Pons (tissue), 1 donor: ENCODE measurements at regions not wholly inside any gene's neighbourhood (a gene's known extent, or its start where the extent isn't known, plus 50 kb on each side); places are given as distances from the start of the nearest gene placed in this dataset.
"Not testable (repeated sequence)": the region's sequence is repeated elsewhere in the genome, so short reads cannot be mapped to it uniquely, and the experiment has no call there.

Source experiments
- DNase-seq: peaks from one replicate; pipeline ENCODE4 v3.0.0-alpha.2; 2016; ENCODE audit warnings: low spot score

DNA sequence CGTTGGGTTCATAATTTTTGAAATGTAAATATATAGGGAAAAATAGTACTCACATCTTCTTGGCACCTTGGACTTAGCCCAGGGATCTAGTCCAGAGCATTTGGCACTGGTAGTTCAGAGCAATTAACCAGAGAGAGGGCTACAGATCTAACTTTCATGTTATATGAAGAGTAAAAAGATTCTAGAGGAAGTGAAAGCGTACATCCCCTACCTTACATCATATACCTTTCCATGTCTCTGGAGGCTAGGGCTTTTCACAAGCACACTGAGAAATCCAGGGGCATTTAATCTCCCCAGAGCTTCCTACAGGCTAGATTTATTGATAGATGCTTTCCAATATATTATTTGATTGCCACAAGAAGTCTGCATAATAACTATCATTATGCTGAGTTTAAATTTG, 687.5 kb upstream of the FBXO33 start:
- no peak for DNase-seq

DNA sequence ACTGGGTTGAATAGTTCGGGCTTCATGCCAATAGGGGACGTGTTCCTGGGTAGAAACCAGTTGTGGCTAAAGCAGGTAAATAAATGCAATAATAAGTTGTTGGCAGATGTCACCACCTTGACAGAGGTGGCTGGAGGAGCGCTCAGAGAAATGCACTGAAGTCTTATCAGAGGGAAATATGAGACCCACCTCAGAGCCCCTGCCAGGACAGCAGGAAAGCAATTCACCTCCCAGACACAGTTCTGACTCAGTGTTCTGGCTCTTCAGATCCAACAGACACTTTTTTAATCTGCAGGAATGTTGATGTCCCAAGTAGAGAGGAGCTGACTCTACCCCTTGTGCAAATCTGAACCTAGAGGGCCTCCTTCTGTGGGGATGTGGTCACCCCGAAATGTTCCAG, 687.1 kb upstream of the FBXO33 start:
- no peak for DNase-seq

DNA sequence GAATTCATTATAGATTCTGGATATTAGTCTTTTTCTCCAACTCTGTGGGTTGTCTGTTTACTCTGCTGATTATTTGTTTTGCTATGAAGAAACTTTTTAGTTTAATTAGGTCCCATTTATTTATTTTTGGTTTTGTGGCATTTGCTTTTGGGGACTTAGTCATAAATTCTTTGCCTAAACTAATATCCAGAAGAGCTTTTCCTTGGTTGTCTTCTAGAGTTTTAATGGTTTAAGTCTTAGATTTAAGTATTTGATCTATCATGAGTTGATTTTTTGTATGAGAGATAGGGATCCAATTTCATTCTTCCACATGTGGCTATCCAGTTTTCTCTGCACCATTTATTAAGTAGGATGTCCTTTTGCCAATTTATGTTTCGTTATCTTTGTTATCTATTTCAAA, 683.4 kb upstream of the FBXO33 start:
- DNase-seq = no peak

DNA sequence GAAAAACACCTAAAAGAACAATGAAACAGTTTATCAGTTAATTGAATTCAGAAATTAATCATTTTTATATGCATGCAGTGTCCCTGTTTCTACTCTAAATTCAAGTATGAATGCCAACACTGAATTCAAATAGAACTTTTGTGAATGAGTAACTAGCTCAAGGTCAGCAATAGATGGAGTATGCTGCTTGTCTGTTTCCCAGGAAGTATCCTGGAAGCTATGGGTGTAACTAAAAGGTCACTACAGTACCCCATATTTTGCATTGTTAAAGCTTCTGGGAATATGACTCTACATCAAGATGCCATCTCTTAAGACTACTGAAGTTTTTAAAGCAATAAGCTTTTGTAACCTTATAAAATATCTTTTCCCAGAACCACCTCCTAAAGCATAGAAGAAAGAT, 681.4 kb upstream of the FBXO33 start:
- DNase-seq = no peak

DNA sequence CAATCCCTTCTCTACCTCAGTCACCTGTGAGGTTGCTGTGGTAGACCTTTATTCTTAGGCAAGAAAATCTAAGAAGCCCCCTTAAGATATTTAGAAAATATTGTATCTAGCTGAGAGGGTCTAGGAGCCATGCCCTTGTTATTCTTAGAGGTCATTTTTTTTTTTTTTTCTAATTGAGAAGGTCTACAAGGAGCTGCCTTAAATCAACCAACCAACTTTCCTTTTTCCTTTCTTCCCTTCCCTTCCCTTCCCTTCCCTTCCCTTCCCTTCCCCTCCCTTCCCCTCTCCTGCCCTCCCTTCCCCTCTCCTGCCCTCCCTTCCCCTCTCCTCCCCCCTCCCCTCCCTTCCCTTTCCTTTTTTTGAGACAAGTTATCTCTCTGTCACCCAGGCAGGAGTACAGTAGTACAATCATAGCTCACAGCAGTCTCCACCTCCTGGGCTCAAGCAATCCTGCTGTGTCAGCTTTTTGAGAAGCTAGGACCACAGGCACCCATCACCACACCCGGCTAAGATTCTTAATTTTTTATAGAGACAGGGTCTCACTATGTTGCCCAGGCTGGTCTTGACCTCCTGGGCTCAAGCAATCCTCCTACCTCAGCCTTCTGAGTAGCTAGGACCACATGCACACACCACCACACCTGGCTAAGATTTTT, 668.4 kb upstream of the FBXO33 start:
- DNase-seq = no peak

DNA sequence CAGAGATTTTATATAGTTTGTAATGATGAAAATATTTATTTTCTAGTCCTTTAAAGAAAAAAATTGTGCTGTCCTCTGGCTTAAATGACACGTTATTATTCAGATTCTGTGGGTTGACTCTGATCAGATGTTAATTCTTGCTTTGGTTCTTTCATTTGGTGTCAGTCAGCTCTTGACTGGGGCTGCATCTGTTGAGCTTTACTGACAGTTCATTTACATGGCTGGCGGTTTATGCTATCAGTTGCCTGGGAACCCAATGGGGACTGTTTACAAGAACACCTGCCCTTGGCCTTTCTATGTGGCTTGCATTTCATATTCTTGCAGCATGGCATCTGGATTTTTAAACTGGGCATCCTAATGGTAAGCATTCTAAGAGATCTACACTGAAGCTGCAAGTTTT, 667.1 kb upstream of the FBXO33 start:
- DNase-seq = no peak

DNA sequence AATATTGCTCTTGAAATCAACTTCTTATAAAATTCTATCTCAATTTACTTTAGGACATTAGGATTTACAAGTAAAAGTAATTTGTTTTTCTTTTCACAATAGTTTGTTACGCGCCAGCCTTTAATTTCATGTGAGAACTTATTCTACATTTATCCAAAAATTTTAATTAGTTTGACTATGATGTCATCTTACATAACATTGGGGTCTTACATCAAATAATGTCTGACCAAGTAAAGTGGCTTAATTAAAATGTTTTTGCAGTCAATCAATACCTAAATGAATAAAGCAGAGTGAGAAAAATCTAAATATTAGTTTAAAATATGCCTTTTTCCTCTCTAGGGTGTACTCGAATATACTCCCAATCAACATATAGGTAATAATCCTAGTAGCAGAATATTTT, 666.2 kb upstream of the FBXO33 start:
- DNase-seq = no peak

DNA sequence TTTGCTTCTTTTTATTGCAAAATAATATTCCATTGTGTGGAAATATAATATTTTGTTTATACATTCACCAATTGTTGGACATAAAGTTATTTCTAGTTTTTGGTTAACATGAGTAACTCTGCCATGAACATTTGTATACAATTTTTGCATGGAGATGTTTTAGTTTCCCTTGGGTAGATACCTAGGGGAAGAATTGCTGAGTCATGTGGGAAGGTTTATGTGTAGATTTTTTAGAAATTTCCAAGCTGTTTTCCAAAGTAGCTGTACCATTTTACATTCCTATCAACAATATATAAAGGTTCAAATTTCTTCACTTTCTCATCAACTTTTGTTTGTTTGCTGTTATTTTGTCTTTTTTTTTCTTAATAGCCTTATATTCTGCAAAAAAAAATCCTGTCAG, 664.7 kb upstream of the FBXO33 start:
- DNase-seq = no peak

DNA sequence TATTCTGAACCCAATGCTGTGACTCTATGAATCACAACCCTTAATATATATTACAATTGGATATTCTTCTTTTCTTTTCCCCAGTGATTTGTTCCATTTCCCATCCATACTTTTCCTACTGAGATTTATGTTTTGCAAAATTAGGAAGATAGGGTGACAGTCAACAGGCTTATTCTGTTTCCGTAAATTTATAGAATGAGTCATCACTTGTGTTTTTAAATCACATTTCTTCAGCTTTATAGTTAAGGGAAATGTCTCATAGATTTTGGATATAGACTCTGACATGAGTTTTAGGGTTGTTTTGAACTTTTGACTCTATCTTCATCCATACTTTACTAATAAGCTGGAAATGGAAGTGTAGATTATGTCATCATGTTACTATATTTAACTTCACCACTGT, 661.6 kb upstream of the FBXO33 start:
- no peak for DNase-seq

DNA sequence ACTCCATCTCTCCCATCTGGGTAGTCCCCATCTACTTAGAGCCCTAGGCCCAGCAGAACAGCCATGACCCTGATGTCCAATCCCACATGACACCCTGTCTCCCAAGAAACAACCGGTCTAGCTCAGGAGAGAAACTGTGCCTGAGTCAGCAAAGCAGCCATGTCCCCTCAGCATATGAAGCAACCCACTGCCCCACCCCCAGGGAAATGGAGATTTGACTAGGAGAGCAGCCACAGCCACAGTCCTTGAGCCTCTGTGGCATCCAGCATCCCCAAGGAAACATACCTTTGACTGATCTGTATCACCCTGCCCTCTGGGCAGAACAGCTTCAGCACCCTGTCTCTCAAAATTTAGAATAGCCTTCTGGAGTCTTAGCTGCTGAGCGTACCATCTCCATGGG, 641.9 kb upstream of the FBXO33 start:
- DNase-seq = no peak

DNA sequence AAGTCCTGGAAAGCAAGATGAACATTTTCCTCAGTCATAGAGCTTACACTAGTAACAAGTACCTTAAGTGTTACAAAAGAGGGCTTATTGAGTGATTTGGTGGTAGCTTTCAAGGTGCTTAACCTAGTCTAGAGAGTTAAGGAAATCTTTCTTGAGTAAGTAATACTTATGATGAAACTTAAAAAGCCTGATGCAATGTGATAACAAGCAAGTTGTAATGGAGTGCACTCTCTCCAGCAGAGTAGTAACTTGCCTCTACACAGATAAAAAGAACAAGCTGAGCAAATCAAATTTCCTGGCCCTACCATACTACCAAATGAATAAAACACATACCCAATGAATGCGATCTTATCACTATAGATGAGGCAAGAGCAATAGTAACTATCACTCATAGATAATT, 639.9 kb upstream of the FBXO33 start:
- no peak for DNase-seq

DNA sequence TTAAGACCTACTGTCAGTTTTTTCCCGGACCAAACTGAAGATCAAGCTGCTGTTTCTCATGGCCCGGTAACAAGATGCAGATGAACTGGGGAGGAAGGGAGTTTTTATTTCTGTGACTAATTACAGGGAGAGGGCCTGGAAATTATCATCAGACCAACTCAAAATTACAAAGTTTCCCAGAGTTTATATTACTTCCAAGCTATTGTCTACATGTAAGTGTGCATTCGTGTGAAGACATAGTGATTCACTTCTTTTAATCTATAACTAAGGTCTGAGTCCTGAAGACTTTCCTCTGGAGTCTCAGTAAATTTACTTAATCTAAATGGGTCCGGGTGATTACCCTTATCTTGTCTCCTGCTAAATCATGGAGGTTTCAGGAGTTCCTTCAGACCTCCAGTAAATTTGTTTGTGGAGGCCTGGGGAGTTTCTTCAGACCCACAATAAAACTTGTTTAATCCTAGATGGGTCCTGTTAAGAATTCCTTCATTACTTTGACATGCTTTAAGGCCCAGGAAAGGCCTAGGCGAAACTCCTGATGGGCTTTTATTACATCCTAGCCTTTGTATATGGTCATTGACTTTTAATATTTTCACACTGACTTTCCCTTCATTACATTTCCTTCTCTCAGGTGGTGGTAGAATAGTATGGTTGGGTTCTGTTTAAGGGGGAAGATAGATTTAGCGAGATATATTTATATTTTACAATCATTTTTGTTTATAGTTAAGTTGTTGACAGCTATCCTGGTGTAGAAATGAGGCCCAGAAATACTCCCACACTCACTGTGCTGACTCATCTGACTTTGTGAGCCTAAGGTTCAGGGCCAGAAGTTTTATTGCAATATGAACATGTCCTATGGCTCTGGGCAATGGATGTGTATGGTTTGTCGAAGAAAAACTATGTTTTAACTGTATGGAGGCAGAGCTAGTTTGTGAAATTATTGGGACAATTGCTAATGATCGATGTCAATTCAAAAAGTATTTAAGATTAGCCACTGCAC, 627.0 kb upstream of the FBXO33 start:
- no peak for DNase-seq

DNA sequence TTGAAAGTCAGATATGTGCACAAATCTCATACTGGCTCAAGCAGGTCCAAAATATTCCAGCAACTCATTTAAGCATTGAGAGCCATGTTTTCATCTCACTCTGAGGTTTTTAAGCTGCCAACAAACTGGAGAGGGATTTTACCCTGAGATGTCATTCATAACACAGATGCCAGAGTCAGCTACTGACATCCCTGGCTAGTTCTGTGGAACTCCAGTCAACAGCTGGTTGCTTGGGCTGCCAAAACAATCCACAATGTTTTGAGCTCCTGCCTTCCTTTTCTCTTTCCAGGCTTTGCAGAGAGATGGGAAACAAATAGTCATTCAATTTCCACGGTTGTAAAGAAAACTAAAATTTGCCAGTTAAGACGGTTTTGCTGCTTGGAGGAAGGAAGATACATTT, 621.2 kb upstream of the FBXO33 start:
- DNase-seq = peak; percentile 24

DNA sequence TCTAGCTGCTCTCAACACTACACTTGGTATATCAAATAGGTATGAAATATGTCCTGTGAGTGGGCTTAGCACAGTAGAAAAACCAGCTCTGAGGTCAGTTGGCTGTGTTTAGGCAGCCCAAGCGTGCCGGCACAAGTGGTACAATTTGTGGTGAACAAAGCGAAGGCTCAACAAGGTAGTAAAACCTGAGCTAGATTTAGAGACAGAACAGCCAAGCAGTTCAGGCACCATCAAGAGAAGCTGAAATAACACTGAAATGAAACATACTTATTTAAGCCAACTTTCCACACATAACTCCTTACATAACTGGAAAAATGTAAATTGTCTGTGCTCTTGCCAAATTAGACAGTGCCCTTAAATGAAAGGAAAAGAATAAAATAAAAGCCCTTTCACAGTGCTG, 596.8 kb upstream of the FBXO33 start:
- no peak for DNase-seq

DNA sequence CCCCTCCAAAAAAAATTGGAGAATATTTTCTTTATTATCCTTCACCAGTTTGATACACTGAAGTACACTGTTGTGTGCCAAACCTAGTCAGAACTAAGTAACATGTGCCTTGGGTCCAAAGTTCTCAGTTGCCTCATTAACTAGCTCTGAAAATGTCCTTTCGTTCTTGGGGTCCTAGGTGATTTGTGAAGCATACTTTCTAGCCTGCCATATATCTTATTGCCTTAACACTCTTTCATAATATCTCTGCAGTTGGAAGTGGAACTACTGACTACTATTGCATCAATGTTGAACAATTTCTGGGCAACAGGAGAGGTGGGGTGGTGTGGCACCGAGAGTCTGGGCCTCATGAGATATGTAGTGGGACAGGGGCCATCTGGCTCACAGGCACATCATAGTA, 592.9 kb upstream of the FBXO33 start:
- DNase-seq = no peak

DNA sequence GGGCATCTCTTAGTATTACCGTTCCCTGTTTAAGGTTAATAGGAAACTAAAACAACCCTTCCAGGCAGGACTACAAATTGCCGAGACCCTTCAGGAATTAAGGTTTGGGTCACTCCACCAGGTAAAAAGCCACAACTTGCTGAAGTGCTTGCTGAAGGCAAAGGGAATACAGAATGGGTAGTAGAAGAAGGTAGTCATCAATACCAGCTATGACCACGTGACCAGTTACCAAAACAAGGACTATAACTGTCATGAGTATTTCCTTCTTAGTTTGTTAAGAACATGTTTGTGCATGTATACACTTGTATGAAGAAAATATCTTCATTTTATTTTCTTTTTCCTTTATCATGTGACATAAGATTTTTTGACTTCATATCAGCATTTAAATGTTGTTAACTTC, 578.7 kb upstream of the FBXO33 start:
- no peak for DNase-seq

DNA sequence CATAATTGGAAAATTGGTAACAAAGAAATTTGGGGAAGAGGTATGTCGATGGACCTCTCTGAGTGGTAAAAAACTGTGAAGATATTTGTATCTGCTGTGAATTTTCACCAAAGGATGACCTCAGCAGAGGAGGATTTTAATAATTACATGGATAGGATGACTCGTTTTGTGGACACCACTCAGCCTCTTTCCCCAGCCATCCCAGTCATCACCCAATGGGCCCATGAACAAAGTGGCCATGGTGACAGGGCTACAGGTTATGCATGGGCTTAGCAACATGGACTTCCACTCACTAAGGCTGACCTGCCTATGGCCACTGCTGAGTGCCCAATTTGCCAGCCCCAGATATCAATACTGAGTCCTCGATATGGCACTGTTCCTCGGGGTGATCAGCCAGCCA, 577.5 kb upstream of the FBXO33 start:
- DNase-seq = no peak

DNA sequence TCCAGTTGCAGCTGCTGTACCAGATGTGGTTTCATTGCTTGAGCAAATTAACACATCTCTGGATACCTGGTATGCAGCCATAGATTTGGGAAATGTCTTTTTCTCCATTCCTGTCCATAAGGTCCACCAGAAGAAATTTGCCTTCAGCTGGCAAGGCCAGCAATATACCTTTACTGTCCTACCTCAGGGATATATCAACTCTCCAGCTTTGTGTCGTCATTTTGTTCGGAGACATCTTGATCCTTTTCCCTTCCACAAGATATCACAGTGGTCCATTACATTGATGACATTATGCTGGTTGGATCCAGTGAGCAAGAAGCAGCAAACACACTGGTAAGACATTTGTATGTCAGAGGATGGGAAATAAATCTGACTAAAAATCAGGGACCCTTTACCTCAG, 576.1 kb upstream of the FBXO33 start:
- DNase-seq = not testable (repeated sequence)

DNA sequence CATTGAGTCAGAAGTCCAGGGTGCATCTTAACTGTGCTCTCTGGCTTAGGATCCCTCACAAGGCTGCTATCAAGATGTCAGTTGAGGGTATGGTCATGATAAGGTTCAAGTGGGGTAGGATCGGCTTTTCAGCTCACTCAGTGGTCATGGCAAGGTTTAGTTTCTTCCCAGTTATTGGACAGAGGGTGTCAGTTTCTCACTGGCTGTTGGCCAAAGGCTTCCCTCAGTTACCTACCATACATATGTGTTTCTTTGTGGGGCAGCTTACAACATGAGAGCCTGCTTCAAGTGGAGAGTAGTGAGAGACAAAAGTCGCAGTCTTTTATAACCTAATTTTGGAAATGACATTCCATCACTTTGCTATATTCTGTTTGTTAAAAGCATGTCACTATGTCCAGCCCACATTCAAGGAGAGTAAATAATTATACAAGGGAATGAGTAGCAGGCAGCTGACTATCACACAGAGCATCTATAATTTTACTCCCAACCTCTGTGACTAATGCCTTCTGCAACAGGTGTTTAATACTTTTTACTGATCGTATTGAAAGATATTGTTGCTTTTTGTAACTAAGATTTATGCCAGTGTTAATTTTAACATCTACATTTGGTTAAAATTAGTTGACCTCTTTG, 572.8 kb upstream of the FBXO33 start:
- no peak for DNase-seq

DNA sequence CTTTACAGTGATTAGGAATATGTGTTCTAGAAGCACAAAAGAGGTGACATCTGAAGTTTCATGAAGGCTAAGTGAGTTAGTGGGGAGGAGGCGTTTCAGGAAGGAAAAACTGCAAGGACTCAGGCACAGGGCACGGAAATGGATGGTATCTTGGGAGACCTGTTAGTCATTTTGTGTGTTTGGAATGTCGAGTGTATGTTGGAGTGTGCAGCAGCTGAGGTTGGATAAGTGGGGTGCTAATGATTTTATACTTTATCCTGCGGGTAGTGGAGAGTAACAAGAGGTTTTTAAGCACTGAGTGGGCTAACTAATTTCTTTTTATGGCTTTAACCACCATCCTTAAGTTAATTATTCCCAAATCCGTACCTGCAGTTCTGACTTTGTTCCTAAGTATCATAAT, 571.5 kb upstream of the FBXO33 start:
- DNase-seq = no peak

DNA sequence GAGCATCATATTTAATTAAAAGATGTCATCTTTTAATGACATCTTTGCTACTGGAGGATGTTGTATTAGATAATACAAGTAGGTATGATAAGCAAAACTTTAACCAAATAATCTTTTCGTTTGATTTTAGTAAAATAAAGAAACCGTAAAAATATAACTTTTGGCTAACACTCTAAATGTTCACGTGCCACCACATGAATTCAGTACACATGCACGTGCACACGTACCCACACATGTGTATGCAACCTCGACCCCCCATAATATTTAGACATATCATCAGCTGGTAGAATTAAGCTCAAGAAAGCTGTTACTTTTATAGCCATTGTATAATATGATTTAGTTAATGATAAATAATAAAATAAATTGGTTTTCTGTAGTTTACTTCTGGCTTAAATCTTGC, 566.6 kb upstream of the FBXO33 start:
- DNase-seq = no peak

DNA sequence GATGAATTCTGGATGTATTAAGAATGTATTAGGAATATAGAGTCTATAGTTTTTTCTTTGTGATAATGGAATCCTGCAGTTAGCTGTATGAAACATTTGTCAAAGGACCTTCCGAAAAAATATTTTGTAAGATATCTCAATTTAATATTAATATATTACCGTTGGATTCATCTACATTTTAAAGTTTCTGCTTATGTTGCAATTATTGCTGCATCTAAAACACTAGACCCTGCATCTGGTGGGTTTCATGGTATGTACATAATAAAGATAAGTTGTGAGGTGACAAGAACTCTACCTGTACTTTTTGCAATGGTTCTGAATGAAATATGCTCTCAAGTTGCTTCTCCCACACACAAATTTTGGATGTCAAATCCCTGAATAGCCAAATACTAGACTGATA, 565.9 kb upstream of the FBXO33 start:
- DNase-seq = no peak

DNA sequence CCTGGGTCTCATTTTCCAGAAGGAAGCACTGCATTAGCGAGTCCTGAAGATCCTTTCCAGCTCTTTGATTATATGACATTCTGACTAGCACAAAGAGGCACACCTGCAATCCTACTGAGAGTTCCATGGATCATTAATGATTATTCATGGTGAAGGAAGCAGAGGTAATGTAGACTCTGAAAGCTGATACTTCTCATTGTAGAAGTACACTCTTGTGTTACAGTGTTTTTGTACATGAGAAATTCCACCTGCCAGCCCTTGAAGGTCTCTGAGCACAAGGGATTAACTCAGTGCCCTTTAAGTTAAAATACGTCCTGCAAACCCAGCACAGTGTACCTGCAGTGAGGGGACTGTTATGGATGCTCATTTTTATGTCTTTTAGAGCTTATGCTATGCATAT, 558.8 kb upstream of the FBXO33 start:
- no peak for DNase-seq
